ENCODE measurements at regions not wholly inside any gene's neighbourhood (a gene's known extent, or its start where the extent isn't known, plus 50 kb on each side); places are given as distances from the start of the nearest gene placed in this dataset.
"Not testable (repeated sequence)": the region's sequence is repeated elsewhere in the genome, so short reads cannot be mapped to it uniquely, and the experiment has no call there.

- H3K27ac ChIP-seq (ENCODE audit: low read depth in 1 of 2, low read length in 2 of 2); H3K4me3 ChIP-seq (ENCODE audit: low read depth in 1 of 3, low read length in 3 of 3); H3K9ac ChIP-seq (ENCODE audit: low read depth in 1 of 2, low read length in 2 of 2); H3K4me1 ChIP-seq (ENCODE audit: control insufficient read depth in 4 of 4, insufficient read depth in 4 of 4, low read length in 3 of 4); H3K27me3 ChIP-seq (ENCODE audit: control insufficient read depth in 4 of 4, insufficient read depth in 4 of 4, low read length in 3 of 4); DNase-seq (ENCODE audit: low spot score); H3K36me3 ChIP-seq (ENCODE audit: control insufficient read depth in 4 of 4, insufficient read depth in 3 of 4, low read depth in 1 of 4, low read length in 3 of 4); H3K9me3 ChIP-seq (ENCODE audit: control insufficient read depth in 4 of 4, low read length in 3 of 4): not testable (repeated sequence)
- 96% methylated on average over 2 of the region's 2 CpGs for WGBS
Measured at GRCh38 chr1:224841803-224842202, 87.7 kb upstream of the DNAH14 start.

- WGBS: 90% methylated on average over 2 of the region's 2 CpGs
- H3K27me3 ChIP-seq (ENCODE audit: control insufficient read depth in 4 of 4, insufficient read depth in 4 of 4, low read length in 3 of 4): no peaks in the 10 kb centered on the region
- no peak for DNase-seq (ENCODE audit: low spot score)
- no peak overlapping the region for H3K27ac ChIP-seq (ENCODE audit: low read depth in 1 of 2, low read length in 2 of 2)
- no peak overlapping the region for H3K9ac ChIP-seq (ENCODE audit: low read depth in 1 of 2, low read length in 2 of 2)
- H3K36me3 ChIP-seq (ENCODE audit: control insufficient read depth in 4 of 4, insufficient read depth in 3 of 4, low read depth in 1 of 4, low read length in 3 of 4): no peaks in the 10 kb centered on the region
- H3K4me1 ChIP-seq (ENCODE audit: control insufficient read depth in 4 of 4, insufficient read depth in 4 of 4, low read length in 3 of 4): no peaks in the 10 kb centered on the region
- TF ChIP-seq RXRA (IDR thresholded peaks at IDR 0.05) (no peak), NR2F2 (IDR thresholded peaks at IDR 0.05) (no peak), GABPA (IDR thresholded peaks at IDR 0.05 in 1 of 2, conservative IDR thresholded peaks at IDR 0.05 in 1 of 2) (no peak), MAX (IDR thresholded peaks at IDR 0.05) (no peak), YY1 (IDR thresholded peaks at IDR 0.05) (no peak), RAD21 (IDR thresholded peaks at IDR 0.05) (no peak), FOXA2 (IDR thresholded peaks at IDR 0.05) (no peak), JUND (IDR thresholded peaks at IDR 0.05) (no peak), REST (IDR thresholded peaks at IDR 0.05) (no peak), TAF1 (conservative IDR thresholded peaks at IDR 0.05) (no peak)
- no peak overlapping the region for H3K4me3 ChIP-seq (ENCODE audit: low read depth in 1 of 3, low read length in 3 of 3)
- peaks cover 0 to 2% (median 0%) of the 10 kb centered on the region in 4 donors for H3K9me3 ChIP-seq (ENCODE audit: control insufficient read depth in 4 of 4, low read length in 3 of 4)
Measured at GRCh38 chr1:224846119-224846907, 83.2 kb upstream of the DNAH14 start.

- H3K27me3 ChIP-seq (ENCODE audit: control insufficient read depth in 4 of 4, insufficient read depth in 4 of 4, low read length in 3 of 4): no peaks in the 10 kb centered on the region
- TF ChIP-seq GABPA (IDR thresholded peaks at IDR 0.05 in 1 of 2, conservative IDR thresholded peaks at IDR 0.05 in 1 of 2): no peak
- TF ChIP-seq ZBTB33 (IDR thresholded peaks at IDR 0.05): no peak
- no peak for TF ChIP-seq HNF4A (conservative IDR thresholded peaks at IDR 0.05)
- TF ChIP-seq FOXA1 (IDR thresholded peaks at IDR 0.05): no peak
- TF ChIP-seq RAD21 (IDR thresholded peaks at IDR 0.05): no peak
- no peak for TF ChIP-seq TAF1 (conservative IDR thresholded peaks at IDR 0.05)
- no peak for TF ChIP-seq JUND (IDR thresholded peaks at IDR 0.05)
- no peak for TF ChIP-seq NR2F2 (IDR thresholded peaks at IDR 0.05)
- no peak for TF ChIP-seq FOXA2 (IDR thresholded peaks at IDR 0.05)
- TF ChIP-seq YY1 (IDR thresholded peaks at IDR 0.05): no peak
- no peak for TF ChIP-seq REST (IDR thresholded peaks at IDR 0.05)
- TF ChIP-seq SP1 (IDR thresholded peaks at IDR 0.05): no peak
- no peak for TF ChIP-seq RXRA (IDR thresholded peaks at IDR 0.05)
- no peak for TF ChIP-seq EGR1 (IDR thresholded peaks at IDR 0.05; ENCODE audit: low read depth in 2 of 2)
- no peak overlapping the region for H3K9ac ChIP-seq (ENCODE audit: low read depth in 1 of 2, low read length in 2 of 2)
- WGBS: 89% methylated on average over 2 of the region's 2 CpGs
- H3K4me1 ChIP-seq (ENCODE audit: control insufficient read depth in 4 of 4, insufficient read depth in 4 of 4, low read length in 3 of 4): no peaks in the 10 kb centered on the region
- H3K27ac ChIP-seq (ENCODE audit: low read depth in 1 of 2, low read length in 2 of 2): no peak overlapping the region
- H3K4me3 ChIP-seq (ENCODE audit: low read depth in 1 of 3, low read length in 3 of 3): no peak overlapping the region
- no peaks in the 10 kb centered on the region for H3K36me3 ChIP-seq (ENCODE audit: control insufficient read depth in 4 of 4, insufficient read depth in 3 of 4, low read depth in 1 of 4, low read length in 3 of 4)
- no peak for DNase-seq (ENCODE audit: low spot score)
- H3K9me3 ChIP-seq (ENCODE audit: control insufficient read depth in 4 of 4, low read length in 3 of 4): no peaks in the 10 kb centered on the region
Measured at GRCh38 chr1:224850446-224850845, 79.0 kb upstream of the DNAH14 start.

All from liver (tissue), 7 donors.